Stimulated activated CD4-positive, alpha-beta T cell treated with anti-CD3 and anti-CD28 coated beads, Interleukin-4, amount 100 ng/mL, for 24 hours (primary cell): ENCODE measurements at regions not wholly inside any gene's neighbourhood (a gene's known extent, or its start where the extent isn't known, plus 50 kb on each side); places are given as distances from the start of the nearest gene placed in this dataset.
"Not testable (repeated sequence)": the region's sequence is repeated elsewhere in the genome, so short reads cannot be mapped to it uniquely, and the experiment has no call there.

Experiments used
- DNase-seq: peaks from one replicate; pipeline ENCODE4 v3.0.0-alpha.2; 2020

- not testable (repeated sequence) for DNase-seq
These were observed 693.3 kb upstream of the NR2F2 start for GRCh38 chr15:95637234-95637633.

GRCh38 chr15:95639208-95639607, 691.3 kb upstream of the NR2F2 start:
- no peak for DNase-seq

GRCh38 chr15:95644100-95644875, 686.2 kb upstream of the NR2F2 start:
- no peak for DNase-seq

- DNase-seq: no peak
These were observed 684.6 kb upstream of the NR2F2 start for GRCh38 chr15:95645791-95646338.

- DNase-seq: no peak
These were observed 683.8 kb upstream of the NR2F2 start for GRCh38 chr15:95646484-95647273.

GRCh38 chr15:95647531-95648277, 682.8 kb upstream of the NR2F2 start:
- DNase-seq: no peak

GRCh38 chr15:95653361-95653805, 677.1 kb upstream of the NR2F2 start:
- DNase-seq: no peak

GRCh38 chr15:95655089-95655607, 675.4 kb upstream of the NR2F2 start:
- no peak for DNase-seq

- no peak for DNase-seq
These were observed 673.9 kb upstream of the NR2F2 start for GRCh38 chr15:95656595-95656994.

GRCh38 chr15:95658799-95659198, 671.7 kb upstream of the NR2F2 start:
- DNase-seq: no peak

GRCh38 chr15:95659656-95660055, 670.8 kb upstream of the NR2F2 start:
- no peak for DNase-seq

- no peak for DNase-seq
These were observed 667.9 kb upstream of the NR2F2 start for GRCh38 chr15:95662638-95663037.

- DNase-seq: no peak
These were observed 667.1 kb upstream of the NR2F2 start for GRCh38 chr15:95663156-95664100.

GRCh38 chr15:95664450-95664849, 666.0 kb upstream of the NR2F2 start:
- no peak for DNase-seq

- DNase-seq: no peak
These were observed 661.2 kb upstream of the NR2F2 start for GRCh38 chr15:95669146-95669922.

- DNase-seq: no peak
These were observed 656.5 kb upstream of the NR2F2 start for GRCh38 chr15:95674031-95674430.

GRCh38 chr15:95676500-95676899, 654.0 kb upstream of the NR2F2 start:
- no peak for DNase-seq

GRCh38 chr15:95679847-95680582, 650.5 kb upstream of the NR2F2 start:
- no peak for DNase-seq

- DNase-seq: no peak
These were observed 649.8 kb upstream of the NR2F2 start for GRCh38 chr15:95680728-95681127.
